Thoracic aorta (tissue), 2 donors: ENCODE measurements at regions not wholly inside any gene's neighbourhood (a gene's known extent, or its start where the extent isn't known, plus 50 kb on each side); places are given as distances from the start of the nearest gene placed in this dataset.

Source experiments
- ATAC-seq: fragments of 150-250 bp; one replicate; pipeline ENCODE4 v1.8.0; 2017; ENCODE audit warnings: low read depth; ENCODE audit not compliant: insufficient number of reproducible peaks, low FRiP score
- DNase-seq: peaks from one replicate; pipeline ENCODE4 v3.0.0-alpha.2; 2020; ENCODE audit warnings: low spot score
- H3K27ac ChIP-seq, 2 donors: fragments of 200-600 bp; sonication (generic); 1 replicate in 1 of 2; 2 replicates in 1 of 2; pipeline ENCODE4 v1.5.1; 2016; ENCODE audit warnings: mild to moderate bottlenecking in 2 of 2, moderate library complexity in 2 of 2
- H3K27me3 ChIP-seq: fragments of 200-600 bp; sonication (generic); replicated peaks from 2 replicates; pipeline ENCODE4 v1.6.0; 2016; ENCODE audit warnings: mild to moderate bottlenecking; ENCODE audit not compliant: insufficient read depth
- H3K36me3 ChIP-seq: fragments of 200-600 bp; sonication (generic); one replicate; pipeline ENCODE4 v1.5.1; 2016
- H3K4me1 ChIP-seq, 2 donors: fragments of 200-600 bp; sonication (generic); 1 replicate in 1 of 2; 2 replicates in 1 of 2; pipeline versions ENCODE4 v1.5.1 to v1.6.0; 2016; ENCODE audit warnings: low read depth in 2 of 2, mild to moderate bottlenecking in 1 of 2; ENCODE audit not compliant: control insufficient read depth in 1 of 2
- H3K4me3 ChIP-seq: fragments of 200-600 bp; sonication (generic); 2 replicates; pipeline ENCODE4 v1.5.1; 2016; ENCODE audit warnings: mild to moderate bottlenecking
- H3K9me3 ChIP-seq: fragments of 200-600 bp; sonication (generic); 2 replicates; pipeline ENCODE4 v1.5.1; 2016
- TF ChIP-seq, protein P1 (sequence below): fragments of 200-600 bp; sonication (generic); IDR thresholded peaks from one replicate; pipeline ENCODE4 v1.5.1; 2019; ENCODE audit warnings: antibody characterized with exemption

DNA sequence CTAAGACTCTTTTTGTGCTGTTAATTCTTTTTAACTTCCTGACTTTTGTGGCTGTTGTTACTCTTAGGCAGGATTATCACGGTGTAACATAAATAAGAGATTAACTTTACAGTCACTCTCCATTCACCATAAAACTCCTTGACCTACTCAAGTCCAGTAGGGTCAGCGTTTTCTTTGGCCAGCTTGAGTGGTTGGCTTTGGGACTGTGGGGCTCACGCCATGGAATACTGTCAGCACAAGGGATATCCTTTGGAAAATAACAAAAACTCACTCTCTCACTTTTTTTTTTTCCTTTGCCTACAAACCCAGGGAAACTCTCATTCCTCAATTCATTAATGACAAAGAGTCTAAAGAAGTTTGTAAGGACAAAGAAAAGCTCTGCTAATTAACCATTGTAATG is 89.4 kb upstream of the TLL1 start:
- Histone ChIP-seq H3K4me1 (peaks cover 4 to 19% of the 10 kb centered on the region in 2 donors), H3K36me3 (no peaks in the 10 kb centered on the region), H3K27me3 (no peaks in the 10 kb centered on the region), H3K9me3 (no peaks in the 10 kb centered on the region), H3K4me3 (no peak overlapping the region), H3K27ac (no peak overlapping the region)
- ATAC-seq (no peak), DNase-seq (no peak)
- TF ChIP-seq, protein P1, sequence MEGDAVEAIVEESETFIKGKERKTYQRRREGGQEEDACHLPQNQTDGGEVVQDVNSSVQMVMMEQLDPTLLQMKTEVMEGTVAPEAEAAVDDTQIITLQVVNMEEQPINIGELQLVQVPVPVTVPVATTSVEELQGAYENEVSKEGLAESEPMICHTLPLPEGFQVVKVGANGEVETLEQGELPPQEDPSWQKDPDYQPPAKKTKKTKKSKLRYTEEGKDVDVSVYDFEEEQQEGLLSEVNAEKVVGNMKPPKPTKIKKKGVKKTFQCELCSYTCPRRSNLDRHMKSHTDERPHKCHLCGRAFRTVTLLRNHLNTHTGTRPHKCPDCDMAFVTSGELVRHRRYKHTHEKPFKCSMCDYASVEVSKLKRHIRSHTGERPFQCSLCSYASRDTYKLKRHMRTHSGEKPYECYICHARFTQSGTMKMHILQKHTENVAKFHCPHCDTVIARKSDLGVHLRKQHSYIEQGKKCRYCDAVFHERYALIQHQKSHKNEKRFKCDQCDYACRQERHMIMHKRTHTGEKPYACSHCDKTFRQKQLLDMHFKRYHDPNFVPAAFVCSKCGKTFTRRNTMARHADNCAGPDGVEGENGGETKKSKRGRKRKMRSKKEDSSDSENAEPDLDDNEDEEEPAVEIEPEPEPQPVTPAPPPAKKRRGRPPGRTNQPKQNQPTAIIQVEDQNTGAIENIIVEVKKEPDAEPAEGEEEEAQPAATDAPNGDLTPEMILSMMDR, result no peak

- H3K4me3 ChIP-seq, result no peak overlapping the region
- ATAC-seq, result no peak
- no peak overlapping the region for H3K27ac ChIP-seq
- no peaks in the 10 kb centered on the region for H3K36me3 ChIP-seq
- no peaks in the 10 kb centered on the region for H3K27me3 ChIP-seq
- DNase-seq, result no peak
- no peaks in the 10 kb centered on the region for H3K9me3 ChIP-seq
- TF ChIP-seq, protein P1, result no peak
- H3K4me1 ChIP-seq, result peaks cover 7 to 29% of the 10 kb centered on the region in 2 donors
These were observed 88.4 kb upstream of the TLL1 start for GRCh38 chr4:165784672-165785071.

GRCh38 chr4:165785337-165785736 is 87.7 kb upstream of the TLL1 start:
- H3K27ac ChIP-seq, result no peak overlapping the region
- no peak for ATAC-seq

GRCh38 chr4:165787516-165788274 is 85.3 kb upstream of the TLL1 start:
- no peak for ATAC-seq
- Histone ChIP-seq H3K4me3 (no peak overlapping the region), H3K36me3 (no peaks in the 10 kb centered on the region), H3K27me3 (no peaks in the 10 kb centered on the region), H3K4me1 (peaks cover 7 to 29% of the 10 kb centered on the region in 2 donors), H3K27ac (no peak overlapping the region), H3K9me3 (no peaks in the 10 kb centered on the region)
- no peak for DNase-seq
- TF ChIP-seq, protein P1, result no peak

More at GRCh38 chr4:165785337-165785736, 87.7 kb upstream of the TLL1 start:
- Histone ChIP-seq H3K4me3 (no peak overlapping the region), H3K9me3 (no peaks in the 10 kb centered on the region), H3K4me1 (peaks cover 7 to 29% of the 10 kb centered on the region in 2 donors), H3K27me3 (no peaks in the 10 kb centered on the region), H3K36me3 (no peaks in the 10 kb centered on the region)
- no peak for DNase-seq
- TF ChIP-seq, protein P1, result no peak

- Histone ChIP-seq H3K36me3 (no peaks in the 10 kb centered on the region), H3K27me3 (no peaks in the 10 kb centered on the region), H3K27ac (no peak overlapping the region), H3K9me3 (no peaks in the 10 kb centered on the region), H3K4me3 (no peak overlapping the region), H3K4me1 (peaks cover 6 to 25% of the 10 kb centered on the region in 2 donors)
- ATAC-seq, result no peak
- TF ChIP-seq, protein P1, result no peak
- no peak for DNase-seq
These were observed 84.2 kb upstream of the TLL1 start for GRCh38 chr4:165788686-165789463.
